GM13977 (cell line): ENCODE measurements at regions not wholly inside any gene's neighbourhood (a gene's known extent, or its start where the extent isn't known, plus 50 kb on each side); places are given as distances from the start of the nearest gene placed in this dataset.

Experiments
- DNase-seq: peaks from one replicate; pipeline ENCODE4 v3.0.0; 2012; ENCODE audit warnings: low spot score
- CTCF ChIP-seq: IDR thresholded peaks from 2 replicates; pipeline ENCODE4 v1.5.1; 2012; ENCODE audit warnings: mild to moderate bottlenecking, control low read depth; ENCODE audit not compliant: insufficient read depth; ENCODE audit errors: extremely low read depth, missing control alignments
- in situ Hi-C: fragments of 300-500 bp; cut with MboI; formaldehyde crosslinking; loops from one replicate; pipeline ENCODE4 v1.12.0; 2022; ENCODE audit warnings: low sequenced_read_pairs, low pct_unique_long_range_greater_than_20kb, mixed read lengths, inconsistent platforms; ENCODE audit not compliant: unreplicated experiment

GRCh38 chr3:182105875-182106274 lies 394.1 kb downstream of the SOX2 start:
- no peak for DNase-seq
- in situ Hi-C loops, result no loop called here
- TF ChIP-seq CTCF, result no peak

- in situ Hi-C loops, result no loop called here
- DNase-seq, result no peak
- TF ChIP-seq CTCF, result no peak
Measured at GRCh38 chr3:182108371-182108770, 396.6 kb downstream of the SOX2 start.

GRCh38 chr3:182111967-182112366 lies 400.2 kb downstream of the SOX2 start:
- TF ChIP-seq CTCF, result no peak
- in situ Hi-C loops, result no loop called here
- no peak for DNase-seq

GRCh38 chr3:182115328-182116015 lies 403.7 kb downstream of the SOX2 start:
- in situ Hi-C loops, result no loop called here
- DNase-seq, result no peak
- TF ChIP-seq CTCF, result no peak

GRCh38 chr3:182116386-182116785 lies 404.7 kb downstream of the SOX2 start:
- in situ Hi-C loops, result no loop called here
- DNase-seq, result no peak
- TF ChIP-seq CTCF, result no peak

- no peak for DNase-seq
- TF ChIP-seq CTCF, result no peak
- in situ Hi-C loops, result no loop called here
Measured at GRCh38 chr3:182117131-182117530, 405.4 kb downstream of the SOX2 start.
